GM21515 (cell line): ENCODE measurements at regions not wholly inside any gene's neighbourhood (a gene's known extent, or its start where the extent isn't known, plus 50 kb on each side); places are given as distances from the start of the nearest gene placed in this dataset.
"Not testable (repeated sequence)": the region's sequence is repeated elsewhere in the genome, so short reads cannot be mapped to it uniquely, and the experiment has no call there.

Experiments used
- ATAC-seq: cut with Tn5 transposase; IDR thresholded peaks from one replicate; pipeline ENCODE4 v1.9.1; 2021; ENCODE audit not compliant: unreplicated experiment

DNA sequence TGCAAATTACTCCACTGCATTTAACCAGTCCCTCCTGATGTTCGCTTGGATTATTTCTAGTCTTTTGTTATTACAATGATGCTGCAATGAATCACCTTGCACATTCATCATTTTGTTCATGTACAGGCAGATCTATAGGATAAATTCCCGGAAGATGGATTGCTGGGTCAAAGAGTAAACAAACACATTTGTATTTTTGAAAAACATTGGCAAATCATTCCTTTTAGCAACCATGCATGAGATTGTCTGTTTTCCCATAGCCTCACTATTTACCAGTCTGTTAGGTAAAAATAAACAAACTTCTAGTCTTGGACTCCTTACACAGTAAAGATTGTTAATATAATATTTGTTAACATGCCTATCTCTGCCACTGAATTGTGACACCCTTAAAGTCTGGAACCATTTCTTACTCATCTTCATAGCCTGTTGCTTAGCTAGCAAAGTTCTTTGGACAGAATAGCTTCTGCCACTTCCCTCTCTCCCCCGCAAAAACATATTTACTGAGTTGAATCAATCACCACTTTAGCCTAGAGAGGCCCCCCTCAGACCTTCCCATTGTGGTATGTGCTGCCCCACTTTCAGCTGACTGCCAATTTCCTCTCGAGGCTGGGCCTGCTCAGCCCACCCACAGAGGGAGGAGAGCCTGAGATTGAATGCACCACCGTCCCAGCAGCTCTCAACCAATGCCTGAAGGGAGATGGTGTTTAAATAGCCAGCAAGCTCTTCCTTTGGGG is 108.4 kb upstream of the ATXN3L start:
- no peak for ATAC-seq

DNA sequence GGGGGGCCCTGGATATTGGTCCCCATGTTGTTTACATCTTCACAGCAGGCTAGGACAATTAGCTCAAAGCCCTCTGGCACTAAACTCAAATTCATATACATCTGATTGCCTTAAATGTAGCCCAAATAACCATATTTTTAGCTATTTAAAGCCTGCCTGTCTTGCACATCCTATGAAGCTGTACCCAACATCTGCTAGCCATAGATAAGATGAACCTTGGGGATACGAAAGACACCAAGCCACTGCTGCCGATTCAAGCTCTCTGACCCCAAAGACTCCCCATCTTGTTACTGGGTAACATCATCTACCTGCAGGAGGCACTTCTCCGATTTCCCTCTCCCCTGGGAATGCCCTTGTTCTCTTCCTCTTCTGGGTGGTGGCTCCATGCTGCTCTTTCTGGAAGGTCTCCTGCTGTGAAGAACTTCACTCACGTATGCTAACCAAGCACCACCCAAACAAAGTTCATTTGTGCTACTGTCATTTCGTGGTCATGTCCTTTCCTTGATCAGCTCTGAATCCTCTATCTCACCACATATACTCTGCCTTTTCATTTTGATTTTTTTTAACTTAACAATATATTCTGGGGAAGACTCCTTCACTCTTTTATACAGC is 107.7 kb upstream of the ATXN3L start:
- no peak for ATAC-seq

DNA sequence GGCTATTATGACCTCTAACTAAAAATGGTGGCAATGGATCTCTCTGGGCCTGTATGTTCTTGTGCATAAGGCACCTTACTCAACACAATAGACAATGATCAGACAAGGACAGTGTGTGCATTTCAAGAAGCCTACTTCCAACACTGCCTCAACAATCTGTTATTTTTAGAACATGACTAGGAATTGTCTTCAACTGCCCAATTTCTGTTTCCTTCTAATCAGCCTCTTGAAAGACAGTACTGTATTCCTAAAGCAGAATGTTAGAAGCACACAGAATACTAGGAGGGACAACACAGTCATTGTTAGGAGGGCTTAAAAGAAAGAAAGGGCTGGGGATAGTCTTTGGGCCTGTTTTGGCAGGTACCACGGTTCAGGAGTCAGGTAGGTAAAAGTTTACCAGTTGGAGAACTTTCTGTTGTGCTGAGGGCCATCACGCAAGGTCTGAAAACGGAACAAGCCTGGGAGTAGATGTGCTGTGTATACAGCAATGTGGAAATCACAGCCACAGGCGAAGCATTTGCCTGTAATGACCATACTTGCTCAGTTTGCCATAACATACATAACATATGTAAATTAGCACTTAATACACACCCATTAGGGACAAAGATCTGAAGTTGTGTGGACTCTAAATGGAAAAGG is 100.8 kb upstream of the ATXN3L start:
- no peak for ATAC-seq

DNA sequence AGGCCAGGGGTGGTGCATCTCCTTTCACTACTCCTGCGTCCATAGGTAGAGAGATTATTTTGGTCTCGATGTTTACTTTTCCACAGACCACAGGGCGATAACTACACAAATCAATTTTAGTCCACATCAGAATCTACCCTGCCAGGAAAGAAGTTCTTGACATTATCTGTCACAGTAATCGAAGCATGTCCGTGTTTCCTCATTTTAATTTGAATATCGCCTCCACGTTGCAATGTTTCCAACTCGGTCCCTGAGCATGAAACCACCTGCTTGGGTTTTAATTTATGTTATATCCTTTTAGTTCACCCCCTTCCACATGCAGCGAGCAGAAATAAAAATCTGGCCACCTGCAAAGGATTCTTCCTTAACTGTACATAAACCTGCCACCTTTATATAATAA is 100.1 kb upstream of the ATXN3L start:
- ATAC-seq: no peak

DNA sequence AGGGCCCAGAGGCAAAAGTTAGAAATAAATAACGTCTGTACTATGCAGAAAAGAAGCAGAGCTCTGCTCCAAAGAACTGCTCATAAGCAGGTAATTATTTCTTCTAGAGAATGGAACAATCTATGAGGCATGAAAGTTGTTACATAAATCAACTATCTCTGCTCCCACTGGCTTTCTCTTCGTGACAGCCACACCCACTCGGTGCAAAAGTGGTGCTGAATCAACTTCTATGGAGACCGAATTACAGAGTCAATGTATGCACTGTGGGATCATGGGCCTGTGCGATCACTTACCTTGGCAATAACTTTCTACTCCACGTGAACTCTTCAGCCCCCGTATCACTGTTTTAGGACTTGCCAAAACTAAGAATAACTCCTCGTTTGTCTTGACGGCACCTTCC is 99.4 kb upstream of the ATXN3L start:
- ATAC-seq: no peak

DNA sequence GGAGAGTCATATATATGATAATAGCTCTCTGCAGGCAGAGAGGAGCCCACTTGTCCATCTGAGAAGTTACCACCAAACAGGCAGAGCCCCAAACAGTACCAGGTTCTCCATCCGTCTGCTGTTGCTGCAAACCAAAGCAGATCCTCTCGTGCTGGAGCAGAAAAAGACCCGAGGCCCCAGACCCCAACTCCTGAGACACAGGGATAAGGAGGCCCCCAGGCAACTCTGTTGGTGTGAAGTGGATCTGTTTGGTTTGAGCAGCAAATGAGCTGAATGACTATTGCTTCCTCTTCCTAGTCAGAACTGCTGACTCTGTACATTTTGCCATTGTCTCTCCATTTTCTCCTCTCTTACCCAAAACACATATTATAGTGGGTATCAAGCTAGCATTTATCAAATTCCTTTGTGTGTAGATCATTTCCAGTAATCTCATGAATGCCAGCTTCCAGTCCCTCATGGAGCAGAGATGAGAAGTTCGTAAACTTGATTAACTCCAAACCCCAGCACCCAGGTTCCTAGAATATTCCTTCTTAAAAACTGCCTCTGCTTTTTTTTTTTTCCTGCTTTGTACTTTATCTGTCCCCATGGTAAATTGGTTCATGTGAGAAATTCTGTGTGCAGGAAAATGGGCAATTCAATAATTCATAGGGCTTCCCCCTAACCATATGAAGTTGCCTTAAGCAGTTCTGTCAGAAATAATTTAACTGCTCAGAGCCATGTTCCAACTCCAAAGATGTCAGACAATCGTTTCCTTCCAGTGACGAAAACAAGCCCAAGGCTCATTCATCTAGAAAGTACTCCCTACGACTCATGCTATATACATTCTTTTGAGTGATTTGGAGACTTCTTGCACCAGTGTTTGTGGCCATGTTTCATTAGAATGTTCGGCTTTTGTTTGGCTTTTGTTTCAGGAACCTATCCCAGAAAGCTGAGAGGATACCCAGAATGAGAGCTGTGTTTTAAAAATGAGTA is 98.6 kb upstream of the ATXN3L start:
- ATAC-seq: no peak

DNA sequence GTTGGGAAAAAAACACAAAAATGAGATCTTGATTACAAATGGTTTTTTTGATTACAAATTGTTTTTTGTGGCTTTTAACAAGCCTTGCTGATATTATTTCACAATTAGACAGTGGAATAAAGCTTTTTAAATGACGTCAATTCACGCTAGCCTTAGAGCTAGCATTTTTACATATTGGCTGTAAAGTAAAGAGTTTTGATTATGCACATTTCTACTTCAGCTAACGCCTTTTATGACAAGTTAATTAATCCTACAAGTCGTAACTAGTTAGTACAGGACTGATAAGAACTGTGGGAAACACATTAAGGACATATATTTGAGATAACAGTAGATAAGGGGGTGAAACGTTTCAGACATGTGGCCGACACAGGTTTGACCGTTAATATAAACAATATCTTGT is 95.7 kb upstream of the ATXN3L start:
- no peak for ATAC-seq

DNA sequence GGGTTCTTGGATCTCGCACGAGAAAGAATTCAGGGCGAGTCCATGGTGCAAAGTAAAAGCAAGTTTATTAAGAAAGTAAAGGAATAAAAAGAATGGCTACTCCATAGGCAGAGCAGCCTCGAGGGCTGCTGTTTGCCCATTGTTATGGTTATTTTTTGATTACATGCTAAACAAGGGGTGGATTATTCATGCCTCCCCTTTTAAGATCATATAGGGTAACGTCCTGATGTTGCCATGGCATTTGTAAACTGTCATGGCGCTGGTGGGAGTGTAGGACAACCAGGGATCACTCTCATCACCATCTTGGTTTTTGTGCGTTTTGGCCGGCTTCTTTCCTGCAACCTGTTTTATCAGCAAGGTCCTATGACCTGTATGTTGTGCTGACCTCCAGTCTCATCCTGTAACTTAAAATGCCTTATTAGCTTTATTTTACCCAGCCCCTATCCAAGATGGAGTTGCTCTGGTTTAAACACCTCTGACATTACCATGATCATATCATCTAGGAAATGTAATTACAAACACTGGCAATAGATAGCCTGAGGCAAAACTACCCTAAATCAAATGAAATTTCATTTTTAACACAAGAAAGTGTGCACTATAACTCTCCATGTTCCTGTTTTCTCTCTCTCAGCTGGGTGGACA is 94.3 kb upstream of the ATXN3L start:
- no peak for ATAC-seq

DNA sequence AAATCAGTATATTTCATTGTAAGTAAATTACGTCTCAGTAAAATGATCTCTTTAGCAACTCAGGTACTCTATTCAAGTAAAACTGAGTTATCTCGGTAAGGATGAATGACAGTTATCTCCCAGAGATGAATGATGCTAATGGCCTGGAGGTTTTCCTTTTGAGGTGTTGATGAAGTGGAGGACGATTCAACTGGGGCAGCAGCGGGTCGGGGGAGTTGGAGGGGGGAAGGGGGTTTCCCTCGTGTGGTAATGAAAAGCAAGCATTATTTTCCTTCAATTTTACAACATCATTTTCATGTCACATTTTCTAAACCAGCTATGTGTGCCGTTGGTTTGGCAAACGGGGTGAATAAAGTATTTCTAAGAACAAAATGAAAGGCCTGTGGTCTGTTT is 92.4 kb upstream of the ATXN3L start:
- ATAC-seq: no peak

DNA sequence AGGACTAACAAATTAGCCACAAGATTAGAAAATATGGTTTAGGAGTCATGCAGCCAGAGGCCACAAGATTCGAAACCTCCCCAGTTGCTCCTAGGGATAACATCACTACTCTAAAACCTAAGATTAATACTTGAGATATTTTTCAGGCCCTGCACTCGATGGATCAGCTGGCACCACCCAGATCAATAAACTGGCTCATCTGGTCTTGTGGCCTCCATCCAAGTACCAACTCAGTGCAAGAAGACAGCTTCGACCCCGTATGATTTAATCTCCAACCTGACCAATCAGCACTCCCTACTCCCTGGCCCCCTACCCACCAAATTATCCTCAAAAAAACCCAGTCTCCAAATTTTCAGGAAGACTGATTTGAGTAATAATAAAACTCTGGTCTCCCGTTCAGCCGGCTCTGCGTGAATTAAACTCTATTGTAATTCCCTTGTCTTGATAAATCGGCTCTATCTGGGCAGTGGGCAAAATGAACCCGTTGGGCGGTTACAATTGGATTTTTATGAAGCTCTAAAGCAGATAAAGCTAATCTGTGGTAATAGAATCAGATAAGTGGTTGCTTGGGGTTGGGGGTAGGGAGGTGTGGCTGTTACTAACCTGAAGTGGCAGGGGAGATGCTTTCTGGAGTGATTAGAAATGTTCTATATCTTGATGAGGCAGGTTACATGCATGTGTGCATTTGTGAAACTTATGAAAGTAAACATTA is 91.8 kb upstream of the ATXN3L start:
- no peak for ATAC-seq

DNA sequence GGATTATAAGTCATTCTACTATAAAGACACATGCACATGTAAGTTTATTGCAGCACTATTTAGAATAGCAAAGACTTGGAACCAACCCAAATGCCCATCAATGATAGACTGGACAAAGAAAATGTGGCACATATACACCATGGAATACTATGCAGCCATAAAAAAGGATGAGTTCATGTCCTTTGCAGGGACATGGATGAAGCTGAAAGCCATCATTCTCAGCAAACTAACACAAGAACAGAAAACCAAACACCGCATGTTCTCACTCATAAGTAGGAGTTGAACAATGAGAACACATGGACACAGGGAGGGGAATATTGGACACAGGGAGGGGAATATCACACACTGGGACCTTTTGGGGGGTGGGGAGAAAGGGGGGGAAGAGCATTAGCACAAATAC is 88.7 kb upstream of the ATXN3L start:
- not testable (repeated sequence) for ATAC-seq

DNA sequence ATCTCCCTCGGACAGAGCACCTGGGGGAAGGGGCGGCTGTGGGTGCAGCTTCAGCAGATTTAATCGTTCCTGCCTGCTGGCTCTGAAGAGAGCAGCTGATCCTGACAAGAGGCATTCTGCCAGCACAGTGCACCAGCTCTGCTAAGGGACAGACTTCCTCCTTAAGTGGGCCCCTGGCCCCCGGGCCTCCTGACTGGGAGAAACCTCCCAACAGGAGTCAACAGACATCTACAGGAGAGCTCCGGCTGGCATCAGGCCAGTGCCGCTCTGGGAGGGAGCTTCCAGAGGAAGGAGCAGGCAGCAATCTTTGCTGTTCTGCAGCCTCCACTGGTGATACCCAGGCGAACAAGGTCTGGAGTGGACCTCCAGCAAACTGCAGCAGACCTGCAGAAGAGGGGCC is 84.9 kb upstream of the ATXN3L start:
- ATAC-seq: not testable (repeated sequence)

DNA sequence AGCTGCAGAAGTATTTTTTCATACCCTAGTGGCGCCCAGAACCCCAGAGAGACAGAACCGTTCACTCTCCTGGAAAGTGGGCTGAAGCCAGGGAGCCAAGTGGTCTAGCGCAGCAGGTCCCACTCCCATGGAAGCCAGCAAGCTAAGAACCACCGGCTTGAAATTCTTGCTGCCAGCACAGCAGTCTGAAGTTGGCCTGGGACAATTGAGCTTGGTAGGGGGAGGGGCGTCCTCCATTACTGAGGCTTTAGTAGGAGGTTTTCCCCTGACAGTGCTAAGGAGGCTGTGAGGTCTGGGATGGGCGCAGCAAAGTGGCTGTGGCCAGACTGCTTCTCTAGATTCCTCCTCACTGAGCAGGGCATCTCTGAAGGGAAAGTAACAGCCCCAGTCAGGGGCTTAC is 84.5 kb upstream of the ATXN3L start:
- no peak for ATAC-seq

DNA sequence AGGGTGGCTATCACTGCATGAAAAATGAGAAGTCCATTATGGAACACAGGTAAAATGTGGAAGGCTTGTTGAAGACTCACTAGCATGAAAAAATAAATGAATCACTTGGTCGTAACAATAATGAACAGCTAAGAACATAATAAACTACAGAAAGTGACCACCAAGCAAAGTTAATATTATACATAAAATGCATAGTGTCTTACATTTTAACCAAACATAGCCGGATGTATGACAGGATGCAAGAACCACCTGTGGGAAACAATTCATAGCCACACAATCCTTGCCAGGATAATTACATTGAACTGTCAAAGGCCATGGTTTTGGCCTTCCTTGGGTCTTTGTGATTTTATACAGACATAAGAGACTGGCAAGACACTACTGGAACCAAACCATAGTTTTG is 81.9 kb upstream of the ATXN3L start:
- no peak for ATAC-seq

DNA sequence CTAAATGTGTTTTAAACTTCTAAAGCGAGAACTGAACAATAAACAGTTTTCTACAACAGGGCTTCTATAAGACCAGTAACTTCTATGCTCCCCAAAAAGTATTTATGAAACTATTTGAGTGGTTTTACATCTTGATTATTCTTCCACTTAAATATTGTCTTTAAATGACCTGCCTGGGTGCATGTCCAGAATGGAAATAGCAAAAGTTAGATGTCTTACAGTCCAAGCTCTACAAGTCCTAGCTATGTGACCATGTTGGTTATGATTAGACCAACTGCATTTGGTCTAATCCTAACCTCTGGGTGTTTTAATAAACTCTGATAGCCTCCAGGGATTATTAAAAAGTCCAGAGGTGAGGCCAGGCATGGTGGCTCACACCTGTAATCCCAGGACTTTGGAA is 79.0 kb upstream of the ATXN3L start:
- no peak for ATAC-seq

DNA sequence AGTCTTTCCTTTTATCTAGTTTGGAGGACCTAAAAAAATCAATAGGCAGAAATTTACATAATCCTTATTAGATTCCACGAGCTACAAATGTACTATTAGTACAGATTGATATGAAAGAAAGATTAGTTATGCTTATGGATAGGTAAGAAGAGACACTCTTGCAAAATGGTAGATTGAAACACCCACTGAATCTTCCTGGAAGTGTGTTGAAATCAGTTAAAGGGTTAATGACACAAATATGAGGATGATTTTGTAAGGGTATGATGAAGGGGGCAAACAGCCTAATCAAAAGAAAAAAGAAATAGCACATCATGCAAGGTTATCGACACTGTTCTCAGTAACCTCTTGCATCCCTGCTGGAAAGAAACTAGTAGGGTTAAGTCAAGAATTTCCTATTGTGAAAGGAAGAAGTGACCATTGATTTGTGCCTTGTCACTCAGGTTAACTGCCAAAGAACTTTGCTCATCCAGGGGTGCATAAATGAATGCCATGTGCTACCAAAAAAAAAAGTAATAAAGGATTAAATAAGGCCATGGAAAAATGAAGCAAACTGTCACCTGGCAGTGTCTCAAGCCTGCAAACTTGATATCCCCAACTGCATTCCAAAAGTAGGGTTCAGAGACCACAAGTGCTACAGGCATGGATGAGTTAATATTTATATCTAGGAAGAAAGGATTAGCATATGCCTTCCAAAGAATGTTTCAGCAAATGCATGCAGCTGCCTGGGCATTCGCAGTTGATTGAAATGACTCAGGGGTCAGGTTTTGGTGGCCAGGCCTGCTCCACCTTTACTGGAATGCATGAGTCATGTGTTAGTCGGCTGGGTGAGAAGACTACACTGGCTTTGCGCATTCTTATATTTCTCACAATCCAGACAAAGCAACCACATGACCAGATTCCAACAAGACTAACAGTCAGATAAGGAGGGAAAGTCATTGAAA is 78.3 kb upstream of the ATXN3L start:
- no peak for ATAC-seq

DNA sequence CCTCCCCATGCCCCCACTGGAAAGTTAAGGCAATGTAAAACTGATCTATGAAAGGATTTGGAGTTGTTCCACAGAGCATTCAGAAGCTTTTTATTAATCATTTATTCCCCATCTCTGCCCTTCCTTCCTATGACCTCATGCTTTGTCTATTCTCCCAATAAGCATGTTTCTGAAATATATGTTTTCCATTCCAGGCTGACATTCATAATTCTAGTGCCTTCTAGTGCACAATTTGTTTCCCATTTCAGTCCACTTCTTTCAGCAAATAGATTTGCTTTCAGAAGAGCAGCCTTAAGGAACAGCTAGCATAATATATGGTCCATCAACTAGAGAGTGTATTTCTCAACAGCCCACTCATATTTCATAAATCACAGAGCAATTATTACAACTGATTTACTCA is 77.1 kb upstream of the ATXN3L start:
- ATAC-seq: no peak

DNA sequence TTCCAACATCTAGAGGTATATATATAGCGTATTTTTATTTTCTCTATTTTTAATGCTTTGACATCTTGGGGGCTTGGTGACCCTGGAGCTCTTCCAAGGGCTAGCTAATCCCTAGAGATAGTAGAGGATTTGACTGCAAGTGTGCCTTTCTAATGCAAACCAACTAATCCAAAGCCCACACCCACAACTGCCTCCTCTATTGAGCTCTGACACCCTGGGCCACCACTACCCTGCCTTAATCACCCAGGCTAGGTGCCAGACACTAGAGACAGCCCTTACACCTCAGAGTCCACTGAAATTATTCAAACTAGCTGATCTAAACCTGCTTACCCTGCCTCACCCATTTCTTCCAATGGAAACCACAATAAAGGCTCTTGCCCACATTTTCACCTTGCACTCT is 69.6 kb upstream of the ATXN3L start:
- no peak for ATAC-seq
